ENCODE measurements at regions not wholly inside any gene's neighbourhood (a gene's known extent, or its start where the extent isn't known, plus 50 kb on each side); places are given as distances from the start of the nearest gene placed in this dataset.

GRCh38 chr11:26801601-26802000 is 79.7 kb upstream of the SLC5A12 start:
- no peak for DNase-seq (ENCODE audit: low spot score)
- no peaks in the 10 kb centered on the region for H3K36me3 ChIP-seq
- peaks cover 0 to 8% of the 10 kb centered on the region in 2 donors for H3K4me1 ChIP-seq (ENCODE audit: control insufficient read depth in 1 of 2, low read depth in 2 of 2)
- H3K27me3 ChIP-seq (replicated peaks; ENCODE audit: insufficient read depth) = no peaks in the 10 kb centered on the region
- no peak for TF ChIP-seq CTCF (IDR thresholded peaks at IDR 0.05)
- no peak overlapping the region for H3K4me3 ChIP-seq
- no peak overlapping the region for H3K27ac ChIP-seq
- no peak for ATAC-seq (ENCODE audit: insufficient number of reproducible peaks, low FRiP score, low read depth)
- no peaks in the 10 kb centered on the region for H3K9me3 ChIP-seq

GRCh38 chr11:26805001-26805400 is 83.1 kb upstream of the SLC5A12 start:
- TF ChIP-seq CTCF (IDR thresholded peaks at IDR 0.05) = no peak
- H3K4me3 ChIP-seq = no peak overlapping the region
- H3K4me1 ChIP-seq (ENCODE audit: control insufficient read depth in 1 of 2, low read depth in 2 of 2) = peaks cover 0 to 8% of the 10 kb centered on the region in 2 donors
- no peak overlapping the region for H3K27ac ChIP-seq
- no peak for DNase-seq (ENCODE audit: low spot score)
- H3K36me3 ChIP-seq = no peaks in the 10 kb centered on the region
- no peaks in the 10 kb centered on the region for H3K9me3 ChIP-seq
- no peak for ATAC-seq (ENCODE audit: insufficient number of reproducible peaks, low FRiP score, low read depth)
- no peaks in the 10 kb centered on the region for H3K27me3 ChIP-seq (replicated peaks; ENCODE audit: insufficient read depth)

- H3K27ac ChIP-seq = no peak overlapping the region
- no peak overlapping the region for H3K4me3 ChIP-seq
- no peaks in the 10 kb centered on the region for H3K9me3 ChIP-seq
- no peak for TF ChIP-seq CTCF (IDR thresholded peaks at IDR 0.05)
- DNase-seq (ENCODE audit: low spot score) = no peak
- H3K4me1 ChIP-seq (ENCODE audit: control insufficient read depth in 1 of 2, low read depth in 2 of 2) = peaks cover 0 to 8% of the 10 kb centered on the region in 2 donors
- no peaks in the 10 kb centered on the region for H3K27me3 ChIP-seq (replicated peaks; ENCODE audit: insufficient read depth)
- ATAC-seq (ENCODE audit: insufficient number of reproducible peaks, low FRiP score, low read depth) = no peak
- H3K36me3 ChIP-seq = no peaks in the 10 kb centered on the region
Measured at GRCh38 chr11:26806219-26806618, 84.4 kb upstream of the SLC5A12 start.

GRCh38 chr11:26820739-26821138 is 98.9 kb upstream of the SLC5A12 start:
- no peaks in the 10 kb centered on the region for H3K36me3 ChIP-seq
- no peak for TF ChIP-seq CTCF (IDR thresholded peaks at IDR 0.05)
- DNase-seq (ENCODE audit: low spot score) = no peak
- no peaks in the 10 kb centered on the region for H3K27me3 ChIP-seq (replicated peaks; ENCODE audit: insufficient read depth)
- peak; percentile 90 for ATAC-seq (ENCODE audit: insufficient number of reproducible peaks, low FRiP score, low read depth)
- peaks cover 4 to 10% of the 10 kb centered on the region in 2 donors for H3K4me1 ChIP-seq (ENCODE audit: control insufficient read depth in 1 of 2, low read depth in 2 of 2)
- peaks cover 7% of the 10 kb centered on the region for H3K9me3 ChIP-seq
- no peak overlapping the region for H3K4me3 ChIP-seq
- peak overlapping the region; percentile 11 to 75 for H3K27ac ChIP-seq

- Histone ChIP-seq H3K4me1 (ENCODE audit: control insufficient read depth in 1 of 2, low read depth in 2 of 2) (peaks cover 4 to 26% of the 10 kb centered on the region in 2 donors), H3K27ac (no peak overlapping the region), H3K36me3 (no peaks in the 10 kb centered on the region), H3K4me3 (no peak overlapping the region), H3K9me3 (peaks cover 7% of the 10 kb centered on the region), H3K27me3 (replicated peaks; ENCODE audit: insufficient read depth) (no peaks in the 10 kb centered on the region)
- DNase-seq (ENCODE audit: low spot score) (no peak), ATAC-seq (ENCODE audit: insufficient number of reproducible peaks, low FRiP score, low read depth) (no peak)
- no peak for TF ChIP-seq CTCF (IDR thresholded peaks at IDR 0.05)
Measured at GRCh38 chr11:26823963-26824362, 102.1 kb upstream of the SLC5A12 start.

All from thoracic aorta (tissue), 2 donors.